Thyroid gland (tissue), 4 donors: ENCODE measurements at regions not wholly inside any gene's neighbourhood (a gene's known extent, or its start where the extent isn't known, plus 50 kb on each side); places are given as distances from the start of the nearest gene placed in this dataset.

ENCODE experiments used
- POLR2A ChIP-seq, 2 donors: fragments of 450-650 bp; IDR thresholded peaks; one replicate each; pipeline ENCODE4 v1.6.1; 2017; ENCODE audit warnings: antibody characterized with exemption in 2 of 2, mild to moderate bottlenecking in 2 of 2, moderate library complexity in 1 of 2
- TF ChIP-seq, protein P1 (sequence below), 6 experiments: fragments of 200-600 bp in 3 of 6; fragments of 450-650 bp in 3 of 6; sonication (generic) in 3 of 6; IDR thresholded peaks; one replicate each; pipeline ENCODE4 v1.5.1; 2016 to 2019; ENCODE audit warnings: antibody characterized with exemption in 6 of 6, mild to moderate bottlenecking in 2 of 6, inconsistent platforms in 1 of 6, moderate library complexity in 1 of 6

DNA sequence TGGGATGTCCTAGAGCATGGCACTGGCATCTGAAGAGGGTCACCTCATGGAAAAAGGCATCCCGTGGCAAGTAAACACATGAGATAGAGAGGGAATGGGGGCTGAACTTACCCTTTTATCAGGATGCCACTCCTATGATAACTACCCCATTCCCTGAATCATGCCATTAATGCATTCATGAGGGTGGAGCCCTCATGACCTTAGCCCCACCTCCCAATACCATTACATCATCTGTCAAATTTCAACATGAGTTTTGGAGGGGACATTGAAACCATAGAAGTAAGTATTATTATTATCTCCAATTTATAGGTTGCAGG lies 65.2 kb downstream of the MTNR1B start:
- TF ChIP-seq, protein P1, sequence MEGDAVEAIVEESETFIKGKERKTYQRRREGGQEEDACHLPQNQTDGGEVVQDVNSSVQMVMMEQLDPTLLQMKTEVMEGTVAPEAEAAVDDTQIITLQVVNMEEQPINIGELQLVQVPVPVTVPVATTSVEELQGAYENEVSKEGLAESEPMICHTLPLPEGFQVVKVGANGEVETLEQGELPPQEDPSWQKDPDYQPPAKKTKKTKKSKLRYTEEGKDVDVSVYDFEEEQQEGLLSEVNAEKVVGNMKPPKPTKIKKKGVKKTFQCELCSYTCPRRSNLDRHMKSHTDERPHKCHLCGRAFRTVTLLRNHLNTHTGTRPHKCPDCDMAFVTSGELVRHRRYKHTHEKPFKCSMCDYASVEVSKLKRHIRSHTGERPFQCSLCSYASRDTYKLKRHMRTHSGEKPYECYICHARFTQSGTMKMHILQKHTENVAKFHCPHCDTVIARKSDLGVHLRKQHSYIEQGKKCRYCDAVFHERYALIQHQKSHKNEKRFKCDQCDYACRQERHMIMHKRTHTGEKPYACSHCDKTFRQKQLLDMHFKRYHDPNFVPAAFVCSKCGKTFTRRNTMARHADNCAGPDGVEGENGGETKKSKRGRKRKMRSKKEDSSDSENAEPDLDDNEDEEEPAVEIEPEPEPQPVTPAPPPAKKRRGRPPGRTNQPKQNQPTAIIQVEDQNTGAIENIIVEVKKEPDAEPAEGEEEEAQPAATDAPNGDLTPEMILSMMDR (IDR thresholded peaks at IDR 0.05): no peak
- no peak for TF ChIP-seq POLR2A (IDR thresholded peaks at IDR 0.05)
